HG02973 (cell line): ENCODE measurements at regions not wholly inside any gene's neighbourhood (a gene's known extent, or its start where the extent isn't known, plus 50 kb on each side); places are given as distances from the start of the nearest gene placed in this dataset.
"Not testable (repeated sequence)": the region's sequence is repeated elsewhere in the genome, so short reads cannot be mapped to it uniquely, and the experiment has no call there.

Source experiments
- ATAC-seq: cut with Tn5 transposase; IDR thresholded peaks from one replicate; pipeline ENCODE4 v1.9.1; 2021; ENCODE audit warnings: moderate library complexity; ENCODE audit not compliant: unreplicated experiment

GRCh38 chr2:128591022-128591860, 272.6 kb upstream of the HS6ST1 start:
- no peak for ATAC-seq

GRCh38 chr2:128591861-128592822, 273.5 kb upstream of the HS6ST1 start:
- no peak for ATAC-seq

- ATAC-seq: no peak
Observed at GRCh38 chr2:128593518-128593878, 274.8 kb upstream of the HS6ST1 start.

- no peak for ATAC-seq
Observed at GRCh38 chr2:128593879-128594650, 275.4 kb upstream of the HS6ST1 start.

- no peak for ATAC-seq
Observed at GRCh38 chr2:128594651-128594910, 275.9 kb upstream of the HS6ST1 start.

- ATAC-seq: no peak
Observed at GRCh38 chr2:128594953-128595677, 276.4 kb upstream of the HS6ST1 start.

- no peak for ATAC-seq
Observed at GRCh38 chr2:128595763-128596395, 277.2 kb upstream of the HS6ST1 start.

GRCh38 chr2:128596396-128597120, 277.9 kb upstream of the HS6ST1 start:
- no peak for ATAC-seq

- no peak for ATAC-seq
Observed at GRCh38 chr2:128597121-128597762, 278.6 kb upstream of the HS6ST1 start.

- not testable (repeated sequence) for ATAC-seq
Observed at GRCh38 chr2:128598260-128598659, 279.6 kb upstream of the HS6ST1 start.

GRCh38 chr2:128598862-128599441, 280.3 kb upstream of the HS6ST1 start:
- ATAC-seq: no peak

GRCh38 chr2:128599700-128600099, 281.0 kb upstream of the HS6ST1 start:
- ATAC-seq: no peak

- no peak for ATAC-seq
Observed at GRCh38 chr2:128600581-128601297, 282.1 kb upstream of the HS6ST1 start.

GRCh38 chr2:128601298-128602037, 282.8 kb upstream of the HS6ST1 start:
- ATAC-seq: no peak

- no peak for ATAC-seq
Observed at GRCh38 chr2:128602038-128602698, 283.5 kb upstream of the HS6ST1 start.

GRCh38 chr2:128602699-128603101, 284.0 kb upstream of the HS6ST1 start:
- ATAC-seq: no peak

- no peak for ATAC-seq
Observed at GRCh38 chr2:128603411-128603924, 284.8 kb upstream of the HS6ST1 start.
